Effector CD8-positive, alpha-beta T cell (primary cell): ENCODE measurements at regions not wholly inside any gene's neighbourhood (a gene's known extent, or its start where the extent isn't known, plus 50 kb on each side); places are given as distances from the start of the nearest gene placed in this dataset.
"Not testable (repeated sequence)": the region's sequence is repeated elsewhere in the genome, so short reads cannot be mapped to it uniquely, and the experiment has no call there.

ENCODE experiments used
- DNase-seq: peaks from one replicate; lab custom pipeline; 2025; lab: John Stamatoyannopoulos, UW

DNA sequence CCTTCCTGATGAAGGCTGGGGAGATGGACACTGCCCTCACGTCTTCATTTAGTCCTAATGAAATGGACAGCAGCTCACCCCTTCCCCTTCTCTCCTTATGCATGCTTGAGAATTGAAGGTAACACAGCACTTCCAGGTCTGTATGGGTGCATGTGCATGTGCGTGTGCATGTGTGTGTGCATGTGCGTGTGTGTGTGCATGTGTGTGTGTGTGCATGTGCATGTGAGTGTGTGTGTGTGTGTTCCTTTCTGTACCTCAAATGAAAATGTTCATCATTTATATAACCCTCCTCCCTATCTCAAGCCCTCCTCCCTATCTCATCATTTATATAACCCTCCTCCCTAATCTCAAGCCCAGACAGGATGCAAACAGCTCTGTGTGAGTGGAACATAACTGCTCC is 444.8 kb downstream of the MAT2B start:
- no peak for DNase-seq

DNA sequence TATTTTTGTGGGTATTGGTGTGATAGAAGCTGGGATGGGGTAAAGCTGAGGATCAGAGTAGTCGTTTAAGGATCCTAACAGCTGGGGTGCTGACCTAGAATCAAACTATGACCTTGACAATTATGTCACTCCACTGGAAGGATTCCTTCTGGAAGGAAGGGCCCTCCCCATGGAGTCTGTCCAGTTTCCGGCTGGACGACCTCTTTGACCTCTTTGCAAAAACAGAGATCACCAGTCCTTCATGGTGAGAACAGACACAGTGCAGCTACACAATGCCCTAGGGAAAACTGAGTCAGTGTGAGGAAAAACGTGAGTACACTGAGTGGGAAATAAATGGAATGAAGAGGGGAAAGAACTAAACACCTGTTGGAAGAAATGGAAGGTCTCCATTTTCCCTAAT is 445.6 kb downstream of the MAT2B start:
- no peak for DNase-seq

DNA sequence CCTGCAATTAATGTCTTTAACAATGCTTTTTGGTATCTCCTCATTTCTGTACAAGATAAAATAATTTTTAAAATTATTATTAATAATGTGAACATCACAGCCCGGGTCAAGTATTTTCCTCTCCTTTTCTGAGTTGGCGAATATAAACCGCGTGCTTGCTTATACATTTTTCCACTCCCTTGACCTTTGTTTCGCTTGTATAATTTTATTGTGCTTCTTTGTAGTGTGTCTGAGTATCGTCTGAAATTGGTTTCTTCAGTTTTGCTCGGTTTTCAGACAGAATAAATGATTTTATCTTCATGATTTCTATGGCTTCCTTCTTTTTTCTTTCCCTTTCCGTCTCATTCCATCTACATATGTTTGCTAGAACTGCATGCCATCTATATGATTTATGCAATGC is 448.5 kb downstream of the MAT2B start:
- DNase-seq: no peak

DNA sequence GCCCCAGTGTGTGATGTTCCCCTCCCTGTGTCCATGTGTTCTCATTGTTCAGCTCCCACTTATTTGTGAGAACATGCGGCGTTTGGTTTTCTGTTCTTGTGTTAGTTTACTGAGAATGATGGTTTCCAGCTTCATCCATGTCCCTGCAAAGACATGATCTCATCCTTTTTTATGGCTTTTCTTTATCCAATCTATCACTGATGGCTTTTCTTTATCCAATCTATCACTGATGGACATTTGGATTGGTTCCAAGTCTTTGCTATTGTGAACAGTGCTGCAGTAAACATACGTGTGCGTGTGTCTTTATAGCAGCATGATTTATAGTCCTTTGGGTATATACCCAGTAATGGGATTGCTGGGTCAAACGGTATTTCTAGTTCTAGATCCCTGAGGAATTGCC is 455.8 kb downstream of the MAT2B start:
- DNase-seq: not testable (repeated sequence)

DNA sequence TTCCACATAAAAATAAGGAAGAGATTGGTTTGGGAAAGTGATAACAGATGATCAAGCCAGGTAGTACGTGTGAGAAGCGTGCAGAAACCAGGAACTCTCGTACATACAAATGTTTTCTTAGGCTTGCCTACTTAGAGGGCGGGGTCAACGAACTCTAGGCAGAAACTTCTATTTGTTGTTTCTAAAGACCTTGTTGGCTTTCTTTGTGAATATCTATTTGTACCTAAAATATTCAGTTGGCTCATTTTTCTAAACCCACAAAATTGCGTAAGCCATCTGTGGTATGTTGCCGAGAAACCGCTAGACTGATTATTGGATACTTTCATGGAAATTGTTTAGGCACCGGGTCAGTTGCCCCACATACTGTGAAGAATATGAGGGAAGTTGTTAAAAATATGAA is 458.5 kb downstream of the MAT2B start:
- DNase-seq: no peak

DNA sequence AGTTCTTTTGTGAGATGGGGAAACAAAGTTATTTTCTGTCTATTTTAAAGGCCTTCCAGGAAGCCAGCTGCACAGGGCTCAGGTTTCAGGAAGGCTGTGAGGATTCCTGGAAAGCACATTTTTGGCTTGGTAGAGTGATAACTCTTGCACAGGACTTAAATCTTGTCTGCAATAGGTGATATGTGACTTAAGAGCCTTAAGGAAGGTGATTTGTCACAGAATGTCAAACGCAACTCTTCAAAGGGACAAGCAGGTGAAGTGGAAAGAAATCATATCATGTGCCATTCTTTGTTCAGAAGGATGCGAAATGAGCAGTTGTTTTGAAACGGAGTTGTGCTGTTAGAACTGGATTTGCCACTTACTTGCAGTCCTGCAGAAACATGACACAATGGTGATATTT is 459.3 kb downstream of the MAT2B start:
- DNase-seq: no peak

DNA sequence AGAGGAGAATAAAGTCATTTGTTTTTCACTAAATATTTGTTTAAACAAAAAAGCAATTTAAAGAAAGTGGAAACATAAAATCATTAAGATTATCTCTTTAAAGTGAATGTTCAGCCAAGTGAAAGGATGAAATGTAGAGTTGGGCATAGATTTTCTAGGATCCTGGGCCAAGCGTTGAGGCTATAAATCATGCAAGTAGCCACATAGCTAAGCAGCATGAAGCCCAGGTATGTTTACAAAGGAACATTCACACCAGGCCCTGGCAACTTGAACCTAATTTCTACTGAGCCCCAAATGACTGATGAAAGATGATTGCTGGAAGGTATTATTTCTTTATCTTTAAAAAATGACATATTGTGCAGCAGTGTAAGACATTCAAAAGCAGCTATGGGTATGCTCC is 461.8 kb downstream of the MAT2B start:
- no peak for DNase-seq

DNA sequence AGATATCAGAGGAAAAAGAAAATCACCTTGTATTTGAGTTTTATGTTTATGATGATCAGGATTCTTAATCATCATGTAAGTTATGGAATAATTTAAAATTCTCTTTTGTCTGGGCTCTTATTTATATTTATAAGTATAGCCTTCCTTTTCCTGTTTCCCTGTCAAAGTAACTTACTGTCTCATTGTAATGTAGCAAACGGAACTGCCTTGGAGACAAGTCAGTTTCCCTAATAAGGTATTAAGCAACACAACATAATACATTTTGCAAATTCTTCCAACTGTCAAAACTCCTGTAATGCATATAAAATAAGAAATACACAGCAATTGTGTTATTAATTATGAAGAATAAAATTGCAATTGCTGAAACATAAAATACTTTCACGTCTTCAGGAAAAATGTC is 463.2 kb downstream of the MAT2B start:
- no peak for DNase-seq

DNA sequence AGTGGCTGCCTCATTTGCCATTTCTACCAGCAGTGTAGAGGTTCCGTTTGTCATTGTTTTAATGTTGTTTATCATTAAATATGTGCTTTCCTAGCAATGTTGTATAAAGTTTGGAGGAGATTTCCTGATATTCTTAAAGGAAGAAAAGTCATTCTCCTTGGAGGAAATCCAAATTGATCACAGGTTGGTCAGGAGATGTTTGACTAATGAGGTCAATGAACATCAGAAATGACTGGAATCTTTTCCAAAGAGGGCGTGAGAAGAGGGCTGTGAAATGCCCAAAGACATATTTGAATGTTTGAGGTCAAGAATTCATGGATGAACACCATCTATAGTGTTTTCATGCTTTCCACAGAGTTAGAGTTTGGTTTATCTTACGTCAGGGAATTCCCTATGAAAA is 471.3 kb downstream of the MAT2B start:
- DNase-seq: no peak

DNA sequence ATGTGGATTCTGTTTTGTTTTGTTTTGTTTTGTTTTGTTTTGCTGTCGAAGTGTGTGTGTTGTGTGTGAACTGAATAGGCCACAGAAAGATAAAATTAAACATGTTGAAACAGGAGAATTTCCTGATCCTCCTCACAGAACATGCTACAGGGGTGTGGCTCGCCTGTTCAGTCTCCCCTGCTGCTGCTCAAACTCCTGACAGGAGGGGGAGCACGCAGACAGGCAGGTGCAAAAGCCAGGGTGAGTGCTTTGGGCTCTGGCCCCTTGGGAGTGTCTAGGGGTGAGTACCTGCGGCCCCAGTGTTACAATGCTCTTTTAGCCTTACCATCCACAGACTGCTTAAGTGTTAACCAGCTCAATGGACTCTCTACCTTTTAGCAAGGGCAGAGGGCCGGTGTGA is 473.5 kb downstream of the MAT2B start:
- DNase-seq: no peak

DNA sequence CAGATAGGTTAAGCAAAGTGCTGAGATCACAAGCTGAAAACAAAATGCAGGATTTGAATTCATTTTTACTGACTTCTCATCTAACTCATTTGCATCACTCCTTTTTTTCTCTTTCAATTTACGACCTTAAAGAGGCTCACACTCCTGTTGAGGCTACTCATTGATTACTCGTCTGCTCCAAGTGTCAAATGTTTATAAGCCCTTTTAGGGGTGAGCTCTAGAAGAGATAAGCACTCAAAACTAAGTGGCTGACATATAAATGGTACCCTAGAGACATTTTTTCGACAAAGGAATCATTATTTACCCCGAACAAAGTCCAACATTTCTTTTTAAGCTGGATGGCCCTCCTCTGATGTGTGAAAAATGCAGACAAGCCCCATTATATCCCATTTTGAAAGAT is 483.1 kb downstream of the MAT2B start:
- DNase-seq: no peak

DNA sequence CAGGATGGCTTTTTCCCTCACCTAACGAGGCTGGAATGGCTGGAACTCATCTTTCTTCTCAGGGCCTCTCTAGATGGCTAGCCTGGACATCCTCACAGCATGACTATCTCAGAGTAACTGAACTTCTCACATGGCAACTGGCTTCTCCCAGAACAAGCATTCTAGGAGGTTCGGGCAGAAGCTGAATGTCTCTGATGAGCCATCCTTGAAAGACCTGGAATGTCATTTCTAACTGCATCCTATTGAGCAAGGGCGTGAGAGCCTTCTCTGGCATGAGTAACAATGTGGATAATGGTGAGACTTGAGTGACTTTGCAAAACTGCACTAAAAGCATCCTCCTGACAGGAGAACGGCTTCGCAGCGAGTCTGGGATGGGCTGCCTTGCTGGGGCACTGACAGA is 487.7 kb downstream of the MAT2B start:
- DNase-seq: no peak

DNA sequence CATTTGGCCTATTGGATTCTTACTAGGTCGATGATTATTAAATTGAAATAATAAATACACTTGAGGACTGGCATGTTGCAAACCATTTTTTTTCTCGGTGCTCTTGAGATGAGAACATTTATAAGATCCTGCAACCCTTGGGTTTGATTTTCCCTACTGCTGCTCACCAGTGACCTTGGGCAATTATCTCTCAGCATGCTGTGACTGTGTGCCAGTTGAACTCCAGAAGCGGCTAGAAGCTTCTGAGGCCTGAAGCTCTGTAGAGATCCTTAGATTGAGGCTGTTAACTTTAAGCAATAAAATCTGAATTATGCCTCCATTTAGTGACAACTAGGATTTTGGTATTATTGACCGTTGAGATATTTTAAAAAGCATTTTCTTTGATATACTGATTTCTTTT is 489.8 kb downstream of the MAT2B start:
- no peak for DNase-seq

DNA sequence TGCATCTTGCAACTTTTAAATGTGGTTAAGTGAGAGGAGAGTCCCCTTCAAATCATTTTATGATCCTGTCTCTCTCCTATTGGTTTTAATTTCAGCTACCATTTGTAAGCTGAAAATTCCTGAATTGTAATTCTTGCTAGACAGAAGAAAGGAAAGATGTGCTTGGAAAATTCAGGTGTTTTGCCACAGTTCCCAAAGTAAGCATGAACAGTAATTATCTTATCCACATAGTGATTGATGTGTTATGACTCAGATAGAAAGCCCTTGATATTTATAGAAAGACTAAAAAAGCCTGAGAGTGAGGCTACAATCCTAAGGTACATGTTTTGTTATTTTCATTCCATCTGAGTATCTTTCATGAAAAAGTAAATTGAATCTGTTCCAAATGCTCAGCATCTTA is 492.5 kb downstream of the MAT2B start:
- DNase-seq: no peak

DNA sequence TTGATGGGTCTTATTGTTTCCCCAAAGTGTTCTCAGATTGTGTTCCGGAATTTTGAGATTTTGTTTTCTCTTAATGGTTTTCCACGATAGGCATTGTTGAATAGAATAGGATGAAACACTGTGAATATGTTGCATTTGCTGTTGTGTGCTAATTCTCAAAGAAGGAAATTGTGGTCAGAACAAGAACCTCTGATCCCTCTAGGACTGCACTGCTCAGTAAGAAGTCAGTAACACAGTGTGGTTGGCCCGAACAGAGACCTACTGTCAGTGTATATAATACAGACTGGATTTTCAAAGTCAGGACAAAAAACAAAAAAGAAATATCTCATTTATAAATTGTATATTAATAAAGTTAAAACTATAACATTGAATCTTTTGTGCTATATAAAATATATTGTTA is 494.8 kb downstream of the MAT2B start:
- no peak for DNase-seq

DNA sequence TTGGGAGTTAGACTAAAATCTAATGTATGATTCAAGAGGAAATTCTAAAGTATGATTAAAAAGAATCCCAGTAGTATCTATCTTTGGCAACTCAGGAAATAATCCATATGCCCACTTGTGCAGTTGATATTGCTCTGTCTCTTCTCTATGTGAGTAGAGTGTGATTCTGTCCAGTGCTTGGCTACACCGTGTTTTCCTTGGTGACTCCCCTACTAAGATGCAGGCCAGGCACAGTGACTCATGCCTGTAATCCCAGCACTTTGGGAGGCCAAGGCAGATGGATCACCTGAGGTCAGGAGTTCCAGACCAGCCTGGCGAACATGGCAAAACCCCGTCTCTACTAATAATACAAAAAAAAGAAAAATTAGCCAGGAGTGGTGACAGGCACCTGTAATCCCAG is 495.4 kb downstream of the MAT2B start:
- DNase-seq: no peak

DNA sequence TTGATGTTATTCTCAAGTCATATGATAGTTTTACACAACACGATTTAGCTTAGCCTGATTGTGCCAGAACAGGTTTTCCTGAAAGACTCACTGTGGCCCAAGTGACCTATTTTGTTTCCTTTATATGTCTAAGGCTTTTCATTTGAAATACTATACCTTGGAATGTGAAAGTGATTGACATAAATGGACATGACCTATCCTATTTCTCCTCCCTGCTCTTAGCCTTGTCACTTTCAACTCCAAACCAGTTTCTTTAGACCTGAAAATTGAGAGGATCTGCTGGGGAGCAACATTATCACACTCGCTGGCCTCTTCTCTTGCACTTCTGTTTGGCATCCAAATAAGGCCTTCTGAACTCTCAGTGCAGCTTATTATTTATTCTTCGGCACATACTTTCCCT is 496.8 kb downstream of the MAT2B start:
- DNase-seq: no peak

DNA sequence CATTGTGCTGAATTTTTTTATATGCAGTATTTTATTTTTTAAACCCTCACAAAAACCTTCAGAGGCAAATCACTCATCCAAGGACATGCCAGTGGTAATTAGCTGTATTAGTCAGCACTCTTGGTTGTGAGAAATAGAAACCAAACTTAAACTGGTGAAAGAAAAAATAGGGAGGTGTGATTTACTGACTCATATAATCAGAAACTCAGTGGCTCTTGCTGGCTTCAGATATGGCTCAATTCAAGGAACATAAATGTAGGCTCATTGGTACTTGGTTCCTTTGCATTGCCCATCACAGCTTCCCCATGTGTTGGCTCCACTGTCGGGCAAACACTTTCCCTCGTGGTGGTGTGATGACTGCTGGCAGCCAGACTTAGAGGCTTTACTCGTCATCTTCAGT is 497.2 kb downstream of the MAT2B start:
- no peak for DNase-seq

DNA sequence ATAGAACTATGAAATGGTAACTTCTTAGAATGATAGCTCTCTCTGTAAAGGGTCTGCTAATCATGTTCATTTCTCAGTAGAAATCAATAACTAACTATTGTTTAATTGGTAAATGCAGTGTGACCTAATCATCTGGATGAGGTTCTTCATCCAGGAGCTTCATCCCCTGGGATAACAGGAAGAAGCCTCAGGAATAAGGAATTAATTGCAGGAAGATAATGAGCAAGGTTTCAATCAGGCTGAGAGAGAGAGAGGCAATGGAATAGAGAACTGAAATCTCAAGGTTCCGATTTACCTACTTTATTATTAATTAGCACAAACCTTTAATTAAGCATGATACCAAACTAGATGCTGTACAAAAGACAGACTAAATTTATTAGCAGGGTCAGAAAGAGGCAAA is 499.7 kb downstream of the MAT2B start:
- no peak for DNase-seq

DNA sequence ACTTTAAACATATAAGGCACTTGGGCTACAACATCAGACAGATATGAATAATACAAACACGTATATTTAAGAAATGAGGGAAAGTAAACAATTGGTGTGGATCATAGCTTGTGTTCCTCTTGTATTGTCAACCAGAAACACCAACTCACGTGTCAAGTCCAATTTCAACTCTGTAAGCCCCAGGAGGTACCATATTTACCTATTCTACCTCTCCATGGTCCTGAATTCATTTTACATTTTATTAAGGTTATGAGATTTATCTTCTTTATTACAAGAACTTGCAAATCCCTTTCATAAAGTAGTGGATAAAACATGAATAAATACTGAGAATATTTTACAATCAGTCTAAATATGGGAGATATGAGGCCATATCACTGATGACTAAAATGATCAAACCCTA is 501.6 kb downstream of the MAT2B start:
- no peak for DNase-seq

DNA sequence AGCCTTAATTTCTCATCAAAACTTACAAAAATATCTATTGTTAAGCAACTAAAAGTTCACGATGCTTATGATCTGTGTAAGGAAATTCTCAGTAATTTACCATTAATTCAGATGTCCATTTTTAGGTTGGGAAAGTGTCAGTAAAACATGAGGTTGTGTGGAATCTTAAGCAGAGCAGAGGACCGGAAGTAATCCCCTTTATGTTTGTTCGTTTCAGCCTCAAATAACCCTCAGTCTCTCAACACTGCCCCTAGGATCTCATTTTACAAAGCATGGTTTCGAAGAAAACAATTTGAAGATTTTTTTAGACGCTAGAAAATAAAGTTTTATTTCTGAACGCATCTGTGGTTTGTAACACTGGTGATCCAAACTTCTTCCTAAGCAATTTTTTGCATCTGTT is 504.2 kb downstream of the MAT2B start:
- DNase-seq: no peak

DNA sequence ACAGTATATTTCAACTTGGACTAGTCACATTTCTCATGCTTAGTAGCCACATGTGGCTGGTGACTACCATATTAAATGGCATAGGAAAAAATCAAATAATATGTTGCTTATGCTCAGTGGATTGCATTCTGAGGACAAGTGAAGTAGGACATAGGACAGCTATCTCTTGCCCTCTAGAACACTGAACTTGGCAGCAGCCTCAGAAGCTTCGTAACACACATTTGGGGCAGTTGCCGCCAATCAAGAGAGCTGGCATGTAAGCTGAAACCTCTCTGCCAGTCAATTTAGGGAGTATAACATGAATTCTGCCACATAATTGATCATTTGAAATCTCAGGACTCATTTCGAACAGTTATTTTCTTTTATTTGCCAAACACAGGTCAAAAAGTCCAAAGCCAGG is 505.5 kb downstream of the MAT2B start:
- no peak for DNase-seq

DNA sequence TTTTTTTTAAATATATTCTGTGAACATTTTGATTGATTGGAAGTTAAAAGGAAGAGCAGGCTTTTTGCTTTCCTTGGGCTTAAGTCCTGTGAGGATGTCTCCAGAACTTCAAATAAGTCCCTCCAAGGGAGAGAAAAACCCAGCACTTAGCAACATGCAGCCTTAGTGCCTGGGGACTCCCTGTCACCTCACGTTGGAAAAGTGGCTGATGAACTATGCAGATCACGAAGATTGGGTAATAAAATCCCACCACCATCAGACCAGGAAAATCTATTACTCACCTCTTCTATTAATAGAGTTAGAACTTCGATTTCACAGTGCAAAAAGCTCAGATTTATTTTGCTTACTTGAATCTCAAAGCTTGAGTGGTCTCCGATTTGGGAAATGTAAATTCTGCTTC is 507.0 kb downstream of the MAT2B start:
- DNase-seq: no peak

DNA sequence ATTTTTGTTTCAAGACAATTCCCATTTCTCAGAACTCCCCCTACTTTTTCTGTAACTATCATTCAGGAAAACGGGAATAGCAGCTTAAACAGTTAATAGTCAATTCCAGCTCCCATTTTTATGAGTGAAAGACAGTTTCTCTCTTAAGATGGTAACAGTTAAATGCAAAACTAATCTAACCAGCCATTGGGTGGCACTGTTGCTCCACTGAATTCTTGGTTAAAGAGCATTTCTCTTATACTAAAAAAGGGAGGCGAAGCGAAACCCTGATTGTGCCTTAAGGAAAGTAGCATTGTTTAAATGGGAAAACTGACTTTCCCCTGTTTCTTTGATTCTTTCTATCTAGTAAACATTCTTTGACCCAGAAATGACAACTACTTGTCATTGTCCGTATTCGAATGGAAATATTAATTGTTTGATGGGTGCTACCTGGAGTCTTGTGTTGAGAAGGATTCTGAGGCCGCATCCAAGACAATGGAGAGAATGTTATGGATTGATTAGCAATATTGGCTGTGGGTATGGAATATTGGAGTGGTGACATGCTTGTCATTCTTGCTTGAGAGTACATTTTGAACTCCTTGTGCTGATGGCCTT is 507.8 kb downstream of the MAT2B start:
- no peak for DNase-seq

DNA sequence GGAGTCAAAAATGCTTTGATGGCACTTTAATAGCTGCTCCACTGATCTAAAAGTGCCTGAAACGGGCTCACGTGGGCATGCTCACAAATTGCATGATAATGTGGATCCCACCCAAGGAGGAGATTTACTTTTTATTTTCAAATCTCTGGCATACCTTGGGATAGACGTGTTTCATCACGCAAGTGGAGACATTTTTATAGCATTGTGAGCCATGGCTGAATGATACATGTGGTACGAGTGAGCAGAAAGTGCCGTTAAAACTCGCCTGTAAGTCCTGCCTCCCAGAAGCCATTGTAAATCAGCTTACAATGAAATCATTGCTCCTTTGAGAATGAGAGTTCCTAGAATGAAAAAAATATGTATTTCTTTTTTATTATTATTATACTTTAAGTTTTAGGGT is 514.7 kb downstream of the MAT2B start:
- no peak for DNase-seq
